Osteocyte (in vitro differentiated cells): ENCODE measurements at regions not wholly inside any gene's neighbourhood (a gene's known extent, or its start where the extent isn't known, plus 50 kb on each side); places are given as distances from the start of the nearest gene placed in this dataset.

Experiments
- DNase-seq: peaks from one replicate; pipeline ENCODE4 v3.0.0; 2021; ENCODE audit warnings: mixed read lengths; ENCODE audit not compliant: unreplicated experiment; ENCODE audit errors: extremely low spot score
- H3K27ac Mint-ChIP-seq: one replicate; pipeline ENCODE4 v1.8.0; 2021; ENCODE audit warnings: mild to moderate bottlenecking, mixed read lengths; ENCODE audit not compliant: unreplicated experiment
- H3K27me3 Mint-ChIP-seq: one replicate; pipeline ENCODE4 v1.8.0; 2021; ENCODE audit warnings: mixed read lengths; ENCODE audit not compliant: unreplicated experiment
- H3K36me3 Mint-ChIP-seq: one replicate; pipeline ENCODE4 v1.8.0; 2021; ENCODE audit warnings: mixed read lengths; ENCODE audit not compliant: unreplicated experiment
- H3K4me1 Mint-ChIP-seq: one replicate; pipeline ENCODE4 v1.8.0; 2021; ENCODE audit warnings: mixed read lengths; ENCODE audit not compliant: unreplicated experiment
- H3K4me3 Mint-ChIP-seq: one replicate; pipeline ENCODE4 v1.8.0; 2021; ENCODE audit warnings: mild to moderate bottlenecking, moderate library complexity, mixed read lengths; ENCODE audit not compliant: unreplicated experiment
- H3K9me3 Mint-ChIP-seq: one replicate; pipeline ENCODE4 v1.8.0; 2021; ENCODE audit warnings: mixed read lengths; ENCODE audit not compliant: unreplicated experiment
- TF ChIP-seq, protein P1 (sequence below): fragments of 200-600 bp; sonication (generic); IDR thresholded peaks from 2 replicates; pipeline ENCODE4 v1.5.0; 2021; ENCODE audit warnings: antibody characterized with exemption, mild to moderate bottlenecking, moderate library complexity

DNA sequence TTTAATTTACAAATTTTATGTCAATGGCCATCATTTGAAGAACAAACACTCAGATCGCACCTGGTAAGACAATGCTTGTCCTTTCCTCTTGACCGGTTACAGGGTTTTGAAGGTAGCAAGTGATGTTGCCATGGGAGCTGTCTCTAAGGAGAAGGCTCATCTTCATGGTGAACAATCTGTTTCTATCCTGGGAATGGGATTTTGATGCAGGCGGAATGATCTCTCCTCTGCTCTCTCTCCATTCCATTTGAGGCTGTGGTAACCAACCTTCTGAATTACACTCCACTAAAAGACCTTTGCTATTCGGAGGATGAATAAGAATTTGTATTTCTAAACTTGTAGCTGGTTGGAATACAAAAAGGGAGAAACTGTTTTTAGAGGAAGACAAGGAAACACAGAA lies 57.9 kb upstream of the SLC5A9 start:
- no peaks in the 10 kb centered on the region for H3K36me3 Mint-ChIP-seq
- no peak overlapping the region for H3K4me3 Mint-ChIP-seq
- DNase-seq: no peak
- H3K27ac Mint-ChIP-seq: no peak overlapping the region
- TF ChIP-seq, protein P1, sequence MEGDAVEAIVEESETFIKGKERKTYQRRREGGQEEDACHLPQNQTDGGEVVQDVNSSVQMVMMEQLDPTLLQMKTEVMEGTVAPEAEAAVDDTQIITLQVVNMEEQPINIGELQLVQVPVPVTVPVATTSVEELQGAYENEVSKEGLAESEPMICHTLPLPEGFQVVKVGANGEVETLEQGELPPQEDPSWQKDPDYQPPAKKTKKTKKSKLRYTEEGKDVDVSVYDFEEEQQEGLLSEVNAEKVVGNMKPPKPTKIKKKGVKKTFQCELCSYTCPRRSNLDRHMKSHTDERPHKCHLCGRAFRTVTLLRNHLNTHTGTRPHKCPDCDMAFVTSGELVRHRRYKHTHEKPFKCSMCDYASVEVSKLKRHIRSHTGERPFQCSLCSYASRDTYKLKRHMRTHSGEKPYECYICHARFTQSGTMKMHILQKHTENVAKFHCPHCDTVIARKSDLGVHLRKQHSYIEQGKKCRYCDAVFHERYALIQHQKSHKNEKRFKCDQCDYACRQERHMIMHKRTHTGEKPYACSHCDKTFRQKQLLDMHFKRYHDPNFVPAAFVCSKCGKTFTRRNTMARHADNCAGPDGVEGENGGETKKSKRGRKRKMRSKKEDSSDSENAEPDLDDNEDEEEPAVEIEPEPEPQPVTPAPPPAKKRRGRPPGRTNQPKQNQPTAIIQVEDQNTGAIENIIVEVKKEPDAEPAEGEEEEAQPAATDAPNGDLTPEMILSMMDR: no peak
- peaks cover 13% of the 10 kb centered on the region for H3K9me3 Mint-ChIP-seq
- no peaks in the 10 kb centered on the region for H3K4me1 Mint-ChIP-seq
- peaks cover 2% of the 10 kb centered on the region for H3K27me3 Mint-ChIP-seq

DNA sequence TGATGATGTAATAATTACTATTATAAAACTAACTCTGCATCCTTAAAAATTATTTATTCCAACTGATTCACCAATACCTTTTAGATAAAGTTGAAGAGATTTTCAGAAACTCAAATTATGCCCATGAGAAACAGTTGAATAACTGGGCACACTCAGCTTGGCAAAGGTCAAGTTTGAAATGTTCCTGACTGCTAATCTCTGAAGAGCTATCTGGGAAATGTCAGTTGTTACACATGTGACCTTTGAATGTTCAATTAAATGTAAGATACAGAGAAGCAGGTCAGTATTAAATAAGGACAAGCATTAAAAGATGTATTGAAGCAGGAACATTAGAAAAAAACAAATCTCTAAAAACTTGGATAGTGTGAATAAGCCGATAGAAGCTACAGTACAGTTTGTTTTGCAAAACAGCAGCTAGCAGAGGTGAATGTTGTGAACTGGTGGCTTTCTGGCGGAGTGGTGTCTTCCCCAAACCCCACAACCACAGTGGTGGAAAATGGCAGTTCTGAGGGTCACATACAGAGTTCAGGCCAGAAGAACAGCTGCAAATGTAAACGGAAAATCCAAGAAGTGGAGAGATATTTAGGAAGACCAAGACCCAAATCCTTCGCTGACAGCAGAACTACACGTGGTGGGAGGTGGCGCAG lies 61.9 kb upstream of the SLC5A9 start:
- no peaks in the 10 kb centered on the region for H3K4me1 Mint-ChIP-seq
- no peak for DNase-seq

GRCh38 chr1:48139275-48139674 lies 83.2 kb upstream of the SLC5A9 start:
- Mint-ChIP-seq H3K4me3 (no peak overlapping the region), H3K27me3 (no peaks in the 10 kb centered on the region), H3K9me3 (peaks cover 3% of the 10 kb centered on the region), H3K27ac (no peak overlapping the region), H3K36me3 (no peaks in the 10 kb centered on the region), H3K4me1 (no peaks in the 10 kb centered on the region)
- no peak for DNase-seq
- TF ChIP-seq, protein P1: no peak

More for the DNA sequence above, 61.9 kb upstream of the SLC5A9 start:
- Mint-ChIP-seq H3K9me3 (no peaks in the 10 kb centered on the region), H3K4me3 (no peak overlapping the region), H3K27me3 (peaks cover 2% of the 10 kb centered on the region), H3K36me3 (no peaks in the 10 kb centered on the region), H3K27ac (no peak overlapping the region)
- TF ChIP-seq, protein P1: no peak

GRCh38 chr1:48127735-48128685 lies 94.5 kb upstream of the SLC5A9 start:
- Mint-ChIP-seq H3K36me3 (no peaks in the 10 kb centered on the region), H3K27ac (no peak overlapping the region), H3K4me3 (no peak overlapping the region), H3K4me1 (no peaks in the 10 kb centered on the region), H3K9me3 (no peaks in the 10 kb centered on the region), H3K27me3 (peaks cover 2% of the 10 kb centered on the region)
- TF ChIP-seq, protein P1: no peak
- DNase-seq: no peak

DNA sequence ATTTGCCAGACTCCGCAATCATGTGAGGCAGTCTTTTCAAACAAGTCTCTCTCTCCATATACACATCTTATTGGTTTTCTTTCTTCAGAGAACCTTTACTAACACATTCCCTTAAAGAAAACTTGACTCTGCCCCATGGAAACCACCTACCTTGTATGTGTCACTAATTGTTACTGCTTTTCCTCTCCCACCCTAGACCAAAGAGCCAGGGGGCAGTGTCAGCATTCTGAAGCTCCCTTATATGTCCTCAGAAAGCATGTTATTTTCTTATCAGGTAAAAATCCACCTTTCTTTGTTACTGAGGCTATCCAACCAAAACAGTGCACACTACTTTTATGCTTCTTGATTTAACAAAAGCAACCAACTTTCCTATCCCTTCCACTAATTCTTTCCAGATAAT lies 98.9 kb upstream of the SLC5A9 start:
- no peak for DNase-seq
- no peaks in the 10 kb centered on the region for H3K4me1 Mint-ChIP-seq
- H3K27ac Mint-ChIP-seq: no peak overlapping the region
- H3K27me3 Mint-ChIP-seq: peaks cover 2% of the 10 kb centered on the region
- no peak overlapping the region for H3K4me3 Mint-ChIP-seq
- H3K9me3 Mint-ChIP-seq: no peaks in the 10 kb centered on the region
- TF ChIP-seq, protein P1: no peak
- no peaks in the 10 kb centered on the region for H3K36me3 Mint-ChIP-seq
